HG02970 (cell line): ENCODE measurements at regions not wholly inside any gene's neighbourhood (a gene's known extent, or its start where the extent isn't known, plus 50 kb on each side); places are given as distances from the start of the nearest gene placed in this dataset.
A peak's percentile ranks its signal among the peaks of the same experiment; 100 is the strongest.

Experiments
- ATAC-seq: cut with Tn5 transposase; IDR thresholded peaks from one replicate; pipeline ENCODE4 v1.9.1; 2021; ENCODE audit warnings: mild to moderate bottlenecking, moderate library complexity, moderate number of reproducible peaks; ENCODE audit not compliant: unreplicated experiment, low FRiP score

- ATAC-seq, result no peak
These were observed 50.5 kb upstream of the ZNF438 start for GRCh38 chr10:31081937-31082840.

GRCh38 chr10:31083765-31084184 is 52.1 kb upstream of the ZNF438 start:
- no peak for ATAC-seq

GRCh38 chr10:31087011-31087410 is 55.3 kb upstream of the ZNF438 start:
- ATAC-seq, result no peak

GRCh38 chr10:31087851-31088250 is 56.2 kb upstream of the ZNF438 start:
- ATAC-seq, result no peak

- no peak for ATAC-seq
These were observed 59.4 kb upstream of the ZNF438 start for GRCh38 chr10:31090894-31091607.

- ATAC-seq, result no peak
These were observed 64.3 kb upstream of the ZNF438 start for GRCh38 chr10:31095677-31096560.

GRCh38 chr10:31098046-31098445 is 66.4 kb upstream of the ZNF438 start:
- no peak for ATAC-seq

- no peak for ATAC-seq
These were observed 67.4 kb upstream of the ZNF438 start for GRCh38 chr10:31099094-31099493.

GRCh38 chr10:31099664-31100063 is 68.0 kb upstream of the ZNF438 start:
- ATAC-seq, result no peak

GRCh38 chr10:31100115-31100601 is 68.5 kb upstream of the ZNF438 start:
- ATAC-seq, result no peak

- no peak for ATAC-seq
These were observed 69.0 kb upstream of the ZNF438 start for GRCh38 chr10:31100662-31101061.

- ATAC-seq, result peak; percentile 67
These were observed 69.5 kb upstream of the ZNF438 start for GRCh38 chr10:31101123-31101522.

GRCh38 chr10:31102421-31102820 is 70.8 kb upstream of the ZNF438 start:
- ATAC-seq, result no peak

- no peak for ATAC-seq
These were observed 71.4 kb upstream of the ZNF438 start for GRCh38 chr10:31103112-31103511.

GRCh38 chr10:31112961-31113360 is 81.3 kb upstream of the ZNF438 start:
- ATAC-seq, result no peak

GRCh38 chr10:31116226-31116625 is 84.6 kb upstream of the ZNF438 start:
- no peak for ATAC-seq

GRCh38 chr10:31118556-31118955 is 86.9 kb upstream of the ZNF438 start:
- no peak for ATAC-seq

- ATAC-seq, result no peak
These were observed 88.7 kb upstream of the ZNF438 start for GRCh38 chr10:31120392-31120791.

- ATAC-seq, result no peak
These were observed 89.5 kb upstream of the ZNF438 start for GRCh38 chr10:31120961-31121685.
